WERI-Rb-1 (cell line): ENCODE measurements at regions not wholly inside any gene's neighbourhood (a gene's known extent, or its start where the extent isn't known, plus 50 kb on each side); places are given as distances from the start of the nearest gene placed in this dataset.

ENCODE experiments used
- DNase-seq: peaks from one replicate; pipeline ENCODE4 v3.0.0-alpha.2; 2020
- H3K27ac ChIP-seq: fragments of 250-450 bp; sonication (Bioruptor Pico); 2 replicates; pipeline ENCODE4 v1.5.1; 2020; ENCODE audit warnings: mild to moderate bottlenecking, moderate library complexity
- H3K27me3 ChIP-seq: fragments of 250-450 bp; sonication (Bioruptor Pico); 2 replicates; pipeline ENCODE4 v1.5.1; 2021; ENCODE audit warnings: mild to moderate bottlenecking, low read depth, moderate library complexity; ENCODE audit not compliant: insufficient read depth, severe bottlenecking
- H3K36me3 ChIP-seq: fragments of 250-450 bp; sonication (Bioruptor Pico); 2 replicates; pipeline ENCODE4 v1.5.1; 2020; ENCODE audit warnings: mild to moderate bottlenecking, moderate library complexity
- H3K4me3 ChIP-seq: 2 replicates; pipeline ENCODE4 v1.5.1; 2011; ENCODE audit warnings: low read depth, mild to moderate bottlenecking, control low read depth, low read length
- H3K9me3 ChIP-seq: fragments of 250-450 bp; sonication (Bioruptor Pico); 2 replicates; pipeline ENCODE4 v1.5.1; 2021; ENCODE audit warnings: mild to moderate bottlenecking, moderate library complexity; ENCODE audit not compliant: severe bottlenecking
- CTCF ChIP-seq: IDR thresholded peaks from 2 replicates; pipeline ENCODE4 v1.5.1; 2011; ENCODE audit warnings: low read depth, mild to moderate bottlenecking, control low read depth, inconsistent platforms, low read length

GRCh38 chr6:40937491-40937890 lies 101.5 kb downstream of the UNC5CL start:
- Histone ChIP-seq H3K27ac (no peak overlapping the region), H3K9me3 (peaks cover 5% of the 10 kb centered on the region), H3K4me3 (no peak overlapping the region), H3K36me3 (no peaks in the 10 kb centered on the region), H3K27me3 (no peaks in the 10 kb centered on the region)
- no peak for DNase-seq
- TF ChIP-seq CTCF: no peak

GRCh38 chr6:40936818-40937251 lies 102.2 kb downstream of the UNC5CL start:
- TF ChIP-seq CTCF: no peak
- no peaks in the 10 kb centered on the region for H3K36me3 ChIP-seq
- peaks cover 2% of the 10 kb centered on the region for H3K9me3 ChIP-seq
- H3K27ac ChIP-seq: no peak overlapping the region
- H3K4me3 ChIP-seq: no peak overlapping the region
- no peaks in the 10 kb centered on the region for H3K27me3 ChIP-seq
- DNase-seq: no peak

- Histone ChIP-seq H3K27ac (no peak overlapping the region), H3K27me3 (no peaks in the 10 kb centered on the region), H3K36me3 (no peaks in the 10 kb centered on the region), H3K9me3 (no peaks in the 10 kb centered on the region), H3K4me3 (no peak overlapping the region)
- DNase-seq: no peak
- no peak for TF ChIP-seq CTCF
Measured at GRCh38 chr6:40933864-40934263, 105.2 kb downstream of the UNC5CL start.

- H3K4me3 ChIP-seq: no peak overlapping the region
- H3K9me3 ChIP-seq: no peaks in the 10 kb centered on the region
- DNase-seq: no peak
- H3K36me3 ChIP-seq: no peaks in the 10 kb centered on the region
- H3K27ac ChIP-seq: no peak overlapping the region
- TF ChIP-seq CTCF: no peak
- H3K27me3 ChIP-seq: no peaks in the 10 kb centered on the region
Measured at GRCh38 chr6:40932953-40933352, 106.1 kb downstream of the UNC5CL start.

- no peak for TF ChIP-seq CTCF
- Histone ChIP-seq H3K36me3 (no peaks in the 10 kb centered on the region), H3K27ac (no peak overlapping the region)
Measured at GRCh38 chr6:40932366-40932765, 106.7 kb downstream of the UNC5CL start.

GRCh38 chr6:40931931-40932330 lies 107.1 kb downstream of the UNC5CL start:
- no peaks in the 10 kb centered on the region for H3K36me3 ChIP-seq
- no peaks in the 10 kb centered on the region for H3K27me3 ChIP-seq
- DNase-seq: no peak
- no peaks in the 10 kb centered on the region for H3K9me3 ChIP-seq
- no peak for TF ChIP-seq CTCF
- H3K27ac ChIP-seq: no peak overlapping the region
- H3K4me3 ChIP-seq: no peak overlapping the region

More at GRCh38 chr6:40932366-40932765, 106.7 kb downstream of the UNC5CL start:
- no peaks in the 10 kb centered on the region for H3K9me3 ChIP-seq
- no peaks in the 10 kb centered on the region for H3K27me3 ChIP-seq
- DNase-seq: no peak
- H3K4me3 ChIP-seq: no peak overlapping the region
